IMR-90 (cell line): ENCODE measurements at regions not wholly inside any gene's neighbourhood (a gene's known extent, or its start where the extent isn't known, plus 50 kb on each side); places are given as distances from the start of the nearest gene placed in this dataset.
A peak's percentile ranks its signal among the peaks of the same experiment; 100 is the strongest.

Source experiments
- ATAC-seq: fragments of 200-7000 bp; cut with Tn5 transposase; 2 replicates; pipeline ENCODE4 v1.9.1; 2020; ENCODE audit warnings: low read depth, mild to moderate bottlenecking, moderate library complexity
- BruUV-seq: library from RNA; stranded (reverse); fragments of 400-500 nt; replicated peaks from 2 replicates; lab custom pipeline; 2021; lab: Mats Ljungman, UMichigan
- CTCF ChIA-PET: fragments of 300-600 bp; formaldehyde crosslinking; extraction: SDS; loops from one replicate; lab custom pipeline; 2021; ENCODE audit warnings: antibody characterized with exemption; lab: Yijun Ruan, JAX
- POLR2A ChIA-PET: fragments of 300-600 bp; sonication (Branson Sonifier 250); formaldehyde crosslinking; loops from one replicate; lab custom pipeline; 2022; ENCODE audit warnings: antibody characterized with exemption; ENCODE audit not compliant: unreplicated experiment; lab: Charles Lee
- DNase-seq: peaks from one replicate; pipeline ENCODE4 v3.0.0; 2013
- H2AFZ ChIP-seq: replicated peaks from 2 replicates; pipeline ENCODE3; 2013; ENCODE audit warnings: low read length, mild to moderate bottlenecking; ENCODE audit not compliant: poor library complexity
- H2AK5ac ChIP-seq: 2 replicates; pipeline ENCODE4 v1.6.1; 2013; ENCODE audit warnings: low read depth, low read length, inconsistent platforms
- H2AK9ac ChIP-seq: replicated peaks from 2 replicates; pipeline ENCODE3; 2013; ENCODE audit warnings: mild to moderate bottlenecking, low read depth, low read length, moderate library complexity; ENCODE audit not compliant: poor library complexity
- H2BK120ac ChIP-seq: 2 replicates; pipeline ENCODE4 v1.6.1; 2013; ENCODE audit warnings: low read depth, low read length, inconsistent platforms
- H2BK15ac ChIP-seq: 3 replicates; pipeline ENCODE4 v1.6.1; 2013; ENCODE audit warnings: low read depth, low read length, inconsistent platforms
- H2BK20ac ChIP-seq: 2 replicates; pipeline ENCODE4 v1.6.1; 2013; ENCODE audit warnings: low read depth, mild to moderate bottlenecking, inconsistent platforms, low read length, moderate library complexity
- H2BK5ac ChIP-seq: 2 replicates; pipeline ENCODE4 v1.6.1; 2013; ENCODE audit warnings: mild to moderate bottlenecking, low read depth, low read length, inconsistent platforms; ENCODE audit not compliant: poor library complexity, severe bottlenecking
- H3K14ac ChIP-seq: replicated peaks from 2 replicates; pipeline ENCODE4 v1.6.1; 2013; ENCODE audit warnings: low read depth, low read length, inconsistent platforms
- H3K18ac ChIP-seq: 2 replicates; pipeline ENCODE4 v1.6.1; 2013; ENCODE audit warnings: low read depth, low read length, control low read depth
- H3K23ac ChIP-seq: 2 replicates; pipeline ENCODE4 v1.6.1; 2013; ENCODE audit warnings: low read depth, low read length, inconsistent platforms
- H3K27ac ChIP-seq: 2 replicates; pipeline ENCODE4 v1.5.1; 2013; ENCODE audit warnings: mild to moderate bottlenecking, control low read depth, low read length; ENCODE audit not compliant: insufficient read depth
- H3K27me3 ChIP-seq: 2 replicates; pipeline ENCODE4 v1.6.1; 2013; ENCODE audit warnings: low read length; ENCODE audit not compliant: control insufficient read depth, insufficient read depth
- H3K36me3 ChIP-seq: 2 replicates; pipeline ENCODE4 v1.6.1; 2013; ENCODE audit warnings: low read length, mixed read lengths; ENCODE audit not compliant: control insufficient read depth, insufficient read depth
- H3K4ac ChIP-seq: 2 replicates; pipeline ENCODE4 v1.6.1; 2013; ENCODE audit warnings: low read depth, low read length, inconsistent platforms
- H3K4me1 ChIP-seq: 2 replicates; pipeline ENCODE4 v1.6.1; 2013; ENCODE audit warnings: low read length, mixed read lengths; ENCODE audit not compliant: control insufficient read depth, insufficient read depth
- H3K4me2 ChIP-seq: 2 replicates; pipeline ENCODE4 v1.6.1; 2013; ENCODE audit warnings: low read depth, mild to moderate bottlenecking, control low read depth, low read length, moderate library complexity
- H3K4me3 ChIP-seq: 2 replicates; pipeline ENCODE4 v1.5.1; 2013; ENCODE audit warnings: low read depth, mild to moderate bottlenecking, control low read depth, low read length, moderate library complexity; ENCODE audit not compliant: insufficient read depth
- H3K56ac ChIP-seq: 2 replicates; pipeline ENCODE4 v1.6.1; 2013; ENCODE audit warnings: low read length, inconsistent platforms; ENCODE audit not compliant: insufficient read depth; ENCODE audit errors: extremely low read depth
- H3K79me1 ChIP-seq, 2 experiments: 2 replicates each; pipeline ENCODE4 v1.6.1; 2013; ENCODE audit warnings: low read length in 2 of 2, inconsistent platforms in 1 of 2, low read depth in 1 of 2
- H3K9ac ChIP-seq: 2 replicates; pipeline ENCODE4 v1.6.1; 2013; ENCODE audit warnings: low read depth, low read length, control low read depth
- H3K9me1 ChIP-seq: 2 replicates; pipeline ENCODE4 v1.6.1; 2013; ENCODE audit warnings: low read length, inconsistent platforms; ENCODE audit not compliant: insufficient read depth
- H3K9me3 ChIP-seq: 2 replicates; pipeline ENCODE4 v1.6.1; 2013; ENCODE audit warnings: low read length; ENCODE audit not compliant: control insufficient read depth, insufficient read depth
- H4K20me1 ChIP-seq: 2 replicates; pipeline ENCODE4 v1.6.1; 2013; ENCODE audit warnings: low read length, inconsistent platforms; ENCODE audit not compliant: insufficient read depth
- H4K5ac ChIP-seq: 2 replicates; pipeline ENCODE4 v1.6.1; 2013; ENCODE audit warnings: mild to moderate bottlenecking, low read depth, low read length, control low read depth
- H4K8ac ChIP-seq, 2 experiments: 2 replicates each; pipeline ENCODE4 v1.6.1; 2013; ENCODE audit warnings: low read depth in 2 of 2, low read length in 2 of 2, control low read depth in 1 of 2, inconsistent platforms in 1 of 2
- H4K91ac ChIP-seq: 2 replicates; pipeline ENCODE4 v1.6.1; 2013; ENCODE audit warnings: low read depth, low read length, inconsistent platforms; ENCODE audit not compliant: insufficient read depth
- BHLHE40 ChIP-seq: fragments of 150-350 bp; IDR thresholded peaks from 2 replicates; pipeline ENCODE4 v1.6.1; 2016; ENCODE audit warnings: mild to moderate bottlenecking, low read depth, low read length
- CEBPB ChIP-seq: IDR thresholded peaks from 2 replicates; pipeline ENCODE4 v1.6.1; 2012; ENCODE audit warnings: low read depth, low read length, improper control_type of control experiment
- FOS ChIP-seq: fragments of 150-350 bp; IDR thresholded peaks from 2 replicates; pipeline ENCODE4 v1.6.1; 2016; ENCODE audit warnings: low read depth, low read length
- MAFK ChIP-seq: IDR thresholded peaks from 2 replicates; pipeline ENCODE4 v1.6.1; 2012; ENCODE audit warnings: low read depth, low read length, improper control_type of control experiment
- MAZ ChIP-seq: IDR thresholded peaks from 2 replicates; pipeline ENCODE4 v1.6.1; 2012; ENCODE audit warnings: low read depth, mild to moderate bottlenecking, low read length, improper control_type of control experiment, moderate library complexity, borderline replicate concordance
- NFE2L2 ChIP-seq: fragments of 150-350 bp; IDR thresholded peaks from 2 replicates; pipeline ENCODE4 v1.6.1; 2016; ENCODE audit warnings: low read depth, mild to moderate bottlenecking, low read length
- POLR2A ChIP-seq: IDR thresholded peaks from 2 replicates; pipeline ENCODE4 v1.6.1; 2012; ENCODE audit warnings: mild to moderate bottlenecking, low read depth, low read length
- RAD21 ChIP-seq: IDR thresholded peaks from 2 replicates; pipeline ENCODE4 v1.6.1; 2012; ENCODE audit warnings: low read length, improper control_type of control experiment
- RCOR1 ChIP-seq: IDR thresholded peaks from 2 replicates; pipeline ENCODE4 v1.6.1; 2012; ENCODE audit warnings: mild to moderate bottlenecking, low read length, improper control_type of control experiment; ENCODE audit not compliant: insufficient replicate concordance
- SMC3 ChIP-seq: fragments of 150-350 bp; IDR thresholded peaks from 2 replicates; pipeline ENCODE4 v1.6.1; 2016; ENCODE audit warnings: low read depth, mild to moderate bottlenecking, antibody characterized with exemption, low read length, moderate library complexity
- WGBS, 2 experiments: methylation state at CpG; one replicate each; pipeline versions ENCODE4 v1.1.5 to v1.1.7; 2013; ENCODE audit warnings: missing lambda C conversion rate in 2 of 2; ENCODE audit not compliant: insufficient read length in 1 of 2; ENCODE audit errors: extremely low coverage in 2 of 2; 5-methylcytosine and 5-hydroxymethylcytosine counted together
- dilution Hi-C: fragments of 300-500 bp; cut with HindIII; formaldehyde crosslinking; loops from one replicate; pipeline ENCODE4 v1.14.3; 2018; ENCODE audit warnings: low sequenced_read_pairs; ENCODE audit not compliant: unreplicated experiment
- in situ Hi-C: fragments of 300-500 bp; cut with MboI; formaldehyde crosslinking; loops from 3 replicates; pipeline ENCODE4 v1.14.3; 2019; ENCODE audit warnings: low sequenced_read_pairs, inconsistent platforms, mixed read lengths
- intact Hi-C: fragments of 100-400 bp; cut with micrococcal nuclease; formaldehyde crosslinking; loops from 2 replicates; pipeline ENCODE4 v1.10.0; 2022

DNA sequence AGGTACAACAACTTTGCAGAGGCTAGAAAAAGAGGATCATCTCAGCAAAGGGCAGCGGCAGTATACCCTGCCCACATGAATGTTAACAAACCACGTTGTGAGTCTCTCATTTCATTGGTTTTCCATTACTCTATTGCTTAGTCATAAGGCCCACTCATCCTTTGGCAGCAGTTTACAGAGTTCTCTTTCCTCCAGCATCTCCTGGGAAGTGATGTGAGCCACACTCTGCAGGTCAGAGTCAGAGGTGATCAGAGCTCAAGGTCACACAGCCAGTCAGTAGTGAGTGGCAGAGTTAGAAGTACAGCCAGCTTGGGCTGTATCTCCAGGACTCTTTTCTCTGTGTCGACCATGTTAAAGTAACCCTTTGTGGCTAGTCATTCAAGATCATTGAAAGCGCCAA lies 599.6 kb upstream of the GRAMD2B start:
- BruUV-seq, result no TSS peak
- dilution Hi-C loops, result no loop called here
- Histone ChIP-seq H2BK15ac (no peak overlapping the region), H4K5ac (no peak overlapping the region), H3K27me3 (peaks cover 2% of the 10 kb centered on the region; the same call in 1 of the 2 replicates), H4K8ac (no peak overlapping the region), H3K9me1 (no peaks in the 10 kb centered on the region), H4K91ac (no peak overlapping the region), H3K56ac (no peak overlapping the region), H3K36me3 (no peaks in the 10 kb centered on the region), H3K4me3 (no peak overlapping the region), H2BK120ac (no peak overlapping the region), H3K4me2 (no peak overlapping the region), H2BK5ac (no peak overlapping the region), H3K79me1 (no peaks in the 10 kb centered on the region), H2AFZ (no peak overlapping the region), H2AK9ac (no peak overlapping the region), H3K4ac (no peak overlapping the region), H2AK5ac (no peak overlapping the region), H2BK20ac (no peak overlapping the region), H3K9me3 (no peaks in the 10 kb centered on the region), H3K23ac (no peak overlapping the region), H3K27ac (no peak overlapping the region), H4K20me1 (no peaks in the 10 kb centered on the region), H3K4me1 (no peaks in the 10 kb centered on the region), H3K18ac (no peak overlapping the region), H3K9ac (no peak overlapping the region), H3K14ac (no peak overlapping the region)
- CTCF ChIA-PET, result no interaction called here
- no peak for TF ChIP-seq CEBPB
- TF ChIP-seq BHLHE40, result no peak
- no peak for TF ChIP-seq FOS
- TF ChIP-seq MAZ, result no peak
- no peak for TF ChIP-seq POLR2A
- TF ChIP-seq RCOR1, result no peak
- TF ChIP-seq RAD21, result no peak
- no peak for TF ChIP-seq SMC3
- TF ChIP-seq NFE2L2, result no peak
- no peak for TF ChIP-seq MAFK
- no peak; the same call in 1 of the 2 replicates for ATAC-seq
- in situ Hi-C loops, result no loop called here
- intact Hi-C loops, result no loop called here
- no CpG with 5 or more reads among the region's 4 CpGs for WGBS, 2 experiments
- peak; percentile 45 for DNase-seq
- POLR2A ChIA-PET, result no interaction called here
